ENCODE measurements at regions not wholly inside any gene's neighbourhood (a gene's known extent, or its start where the extent isn't known, plus 50 kb on each side); places are given as distances from the start of the nearest gene placed in this dataset.

DNA sequence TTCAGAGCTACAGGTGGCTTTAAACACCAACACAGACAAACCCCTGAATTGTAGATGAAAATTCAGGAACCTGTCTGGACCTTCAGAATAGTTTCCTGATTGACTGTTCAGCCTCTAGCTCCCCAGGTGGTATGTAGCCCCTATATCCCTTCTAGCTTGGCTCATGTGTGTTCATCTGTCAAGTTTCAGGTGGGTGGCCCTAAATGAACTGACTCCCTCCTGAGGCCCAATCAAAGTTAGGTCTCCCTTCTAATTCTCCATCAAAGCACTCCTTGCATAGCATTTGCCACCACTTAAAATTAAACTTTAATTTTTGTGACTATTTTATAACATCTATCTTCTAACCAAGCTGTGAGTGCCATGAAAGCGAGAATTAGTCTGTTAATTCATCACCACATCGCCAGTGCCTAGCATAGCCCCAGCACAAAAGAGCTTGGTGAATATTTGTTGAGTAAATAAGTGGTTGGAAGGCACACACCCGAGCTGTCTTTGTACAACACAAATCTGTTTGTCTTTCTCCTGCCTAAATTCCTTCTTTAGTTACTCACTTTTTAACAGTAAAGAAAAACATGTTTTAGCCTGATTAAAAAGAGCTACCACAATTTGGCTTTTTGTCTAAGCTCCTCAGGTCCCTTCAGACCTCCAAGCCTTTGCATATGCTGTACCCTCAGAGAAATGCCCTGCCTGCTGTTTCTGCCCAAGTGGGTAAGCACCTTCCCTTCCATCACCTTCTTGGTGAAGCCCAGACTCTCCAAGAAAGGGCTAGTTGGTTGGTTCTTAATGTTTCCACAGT is 138.1 kb upstream of the HMHB1 start:
- no peak overlapping the region for H3K27ac ChIP-seq
- no peak for DNase-seq
- no peaks in the 10 kb centered on the region for H3K27me3 ChIP-seq

DNA sequence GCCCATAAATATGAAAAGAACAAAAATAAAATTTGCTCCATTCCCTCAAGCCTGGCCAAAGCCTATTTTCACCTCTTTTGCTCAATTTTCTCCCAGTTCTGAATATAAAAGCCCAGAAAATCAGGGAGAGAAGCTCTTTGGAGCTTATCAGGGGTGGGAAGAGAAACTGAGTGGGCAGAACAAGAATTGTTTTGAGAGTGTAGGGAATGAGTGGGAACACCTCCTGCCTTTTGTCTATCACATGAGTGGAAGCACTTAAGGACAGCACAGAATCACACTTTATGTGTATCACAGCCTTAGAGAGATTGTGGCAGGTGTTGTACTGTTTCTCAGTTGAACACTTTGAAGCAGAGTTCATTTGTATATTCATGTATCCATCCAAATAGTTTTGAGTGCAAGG is 139.2 kb upstream of the HMHB1 start:
- DNase-seq (no peak), ATAC-seq (no peak)
- no peak overlapping the region for H3K27ac ChIP-seq
- H3K4me3 ChIP-seq, result no peak overlapping the region
- TF ChIP-seq, protein P1, sequence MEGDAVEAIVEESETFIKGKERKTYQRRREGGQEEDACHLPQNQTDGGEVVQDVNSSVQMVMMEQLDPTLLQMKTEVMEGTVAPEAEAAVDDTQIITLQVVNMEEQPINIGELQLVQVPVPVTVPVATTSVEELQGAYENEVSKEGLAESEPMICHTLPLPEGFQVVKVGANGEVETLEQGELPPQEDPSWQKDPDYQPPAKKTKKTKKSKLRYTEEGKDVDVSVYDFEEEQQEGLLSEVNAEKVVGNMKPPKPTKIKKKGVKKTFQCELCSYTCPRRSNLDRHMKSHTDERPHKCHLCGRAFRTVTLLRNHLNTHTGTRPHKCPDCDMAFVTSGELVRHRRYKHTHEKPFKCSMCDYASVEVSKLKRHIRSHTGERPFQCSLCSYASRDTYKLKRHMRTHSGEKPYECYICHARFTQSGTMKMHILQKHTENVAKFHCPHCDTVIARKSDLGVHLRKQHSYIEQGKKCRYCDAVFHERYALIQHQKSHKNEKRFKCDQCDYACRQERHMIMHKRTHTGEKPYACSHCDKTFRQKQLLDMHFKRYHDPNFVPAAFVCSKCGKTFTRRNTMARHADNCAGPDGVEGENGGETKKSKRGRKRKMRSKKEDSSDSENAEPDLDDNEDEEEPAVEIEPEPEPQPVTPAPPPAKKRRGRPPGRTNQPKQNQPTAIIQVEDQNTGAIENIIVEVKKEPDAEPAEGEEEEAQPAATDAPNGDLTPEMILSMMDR (IDR thresholded peaks at IDR 0.05), result no peak
- H3K4me1 ChIP-seq, result no peaks in the 10 kb centered on the region
- intact Hi-C loops (cut with DNase I), result no loop called here
- H3K36me3 ChIP-seq, result no peaks in the 10 kb centered on the region
- no peaks in the 10 kb centered on the region for H3K9me3 ChIP-seq
- no peaks in the 10 kb centered on the region for H3K27me3 ChIP-seq

More for the DNA sequence above, 138.1 kb upstream of the HMHB1 start:
- no peaks in the 10 kb centered on the region for H3K36me3 ChIP-seq
- TF ChIP-seq, protein P1 (IDR thresholded peaks at IDR 0.05), result no peak
- no peaks in the 10 kb centered on the region for H3K9me3 ChIP-seq
- H3K4me3 ChIP-seq, result no peak overlapping the region
- intact Hi-C loops (cut with DNase I), result no loop called here
- ATAC-seq, result peak; percentile 54
- H3K4me1 ChIP-seq, result no peaks in the 10 kb centered on the region

DNA sequence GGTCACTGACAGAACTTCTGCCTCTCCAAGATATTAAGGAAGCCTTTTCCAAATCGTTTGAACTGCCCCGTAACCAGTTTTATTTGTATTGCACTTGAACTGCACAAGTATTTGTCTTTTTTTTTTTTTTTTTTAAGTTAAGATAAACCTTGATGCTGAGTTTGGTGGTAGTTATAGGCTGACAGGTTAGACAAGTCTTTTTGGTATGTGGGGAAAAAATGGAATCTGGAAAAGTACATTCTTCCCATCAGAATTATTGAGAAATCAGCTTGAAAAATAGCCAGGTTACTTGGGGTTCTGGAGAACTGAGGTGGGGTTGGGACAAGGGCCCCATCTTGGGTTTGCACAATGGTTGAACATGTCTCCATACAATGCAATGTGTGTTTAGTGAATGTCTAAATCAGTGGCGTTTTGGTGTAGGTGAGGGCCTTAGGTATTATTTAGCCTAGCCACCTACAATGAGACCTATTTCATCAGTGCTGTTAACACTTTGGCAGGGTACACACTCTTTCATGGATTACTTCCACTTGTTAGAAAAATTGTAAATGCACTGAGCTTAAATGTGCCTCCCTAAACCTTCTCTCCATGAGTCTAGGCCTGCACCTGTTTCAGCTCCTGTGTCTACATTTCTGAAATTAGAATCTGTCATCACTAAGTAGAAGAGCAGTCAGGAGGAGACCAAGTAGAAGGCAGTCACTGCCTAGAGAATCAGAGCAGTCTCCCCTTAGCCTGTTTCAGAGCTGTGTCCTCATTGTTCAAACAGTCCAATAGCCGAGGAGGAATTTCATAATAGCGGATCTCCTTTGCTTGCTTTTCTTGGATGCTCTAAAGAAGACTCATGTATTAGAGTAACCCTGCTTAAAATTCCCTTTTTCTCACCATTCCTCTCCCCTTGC is 140.0 kb upstream of the HMHB1 start:
- H3K36me3 ChIP-seq, result no peaks in the 10 kb centered on the region
- peak overlapping the region; percentile 19 for H3K27ac ChIP-seq
- intact Hi-C loops (cut with DNase I), result no loop called here
- DNase-seq (no peak), ATAC-seq (peak; percentile 72)
- H3K9me3 ChIP-seq, result no peaks in the 10 kb centered on the region
- TF ChIP-seq, protein P1 (IDR thresholded peaks at IDR 0.05), result no peak
- no peaks in the 10 kb centered on the region for H3K27me3 ChIP-seq
- no peaks in the 10 kb centered on the region for H3K4me1 ChIP-seq
- H3K4me3 ChIP-seq, result no peak overlapping the region

DNA sequence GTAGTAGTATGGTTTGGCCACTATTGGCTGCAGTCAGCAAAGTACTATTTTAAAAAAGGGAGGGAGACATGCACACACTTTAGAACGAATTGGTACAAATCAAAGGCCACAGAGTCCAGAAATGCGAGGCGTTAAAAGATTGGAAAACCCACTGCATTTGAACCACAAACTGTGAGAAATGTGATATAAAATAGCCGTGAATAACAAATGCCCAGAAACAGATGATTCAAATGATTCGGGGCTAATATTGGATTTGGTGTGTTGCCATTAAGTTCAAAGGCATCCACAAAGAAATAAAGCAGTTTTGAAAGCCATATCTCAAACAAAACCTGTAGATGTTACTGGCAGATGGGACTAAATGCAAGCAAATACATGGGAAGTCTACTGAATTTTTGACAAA is 140.9 kb upstream of the HMHB1 start:
- Histone ChIP-seq H3K4me1 (no peaks in the 10 kb centered on the region), H3K9me3 (no peaks in the 10 kb centered on the region), H3K27me3 (no peaks in the 10 kb centered on the region), H3K27ac (no peak overlapping the region), H3K4me3 (no peak overlapping the region), H3K36me3 (no peaks in the 10 kb centered on the region)
- TF ChIP-seq, protein P1 (IDR thresholded peaks at IDR 0.05), result no peak
- DNase-seq (no peak), ATAC-seq (no peak)
- intact Hi-C loops (cut with DNase I), result no loop called here

DNA sequence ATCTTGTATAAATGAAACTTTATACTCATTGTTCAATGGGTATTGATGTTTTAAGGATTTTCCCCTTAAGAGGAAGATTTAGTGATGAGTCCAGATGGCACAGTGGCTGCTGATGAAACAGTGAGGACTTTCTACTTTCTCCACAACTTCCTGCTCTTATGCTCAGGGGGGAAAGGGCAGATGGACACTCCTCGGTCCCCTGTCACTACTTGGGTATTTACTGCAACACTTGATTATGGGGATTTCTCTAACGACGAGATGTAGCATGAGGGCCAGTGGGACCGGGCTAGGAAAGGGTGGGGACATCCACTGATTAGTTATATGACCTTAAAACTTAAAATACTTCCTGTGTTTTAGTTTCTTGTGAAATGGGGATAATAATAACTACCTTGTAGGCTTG is 146.1 kb upstream of the HMHB1 start:
- ATAC-seq (no peak), DNase-seq (no peak)
- H3K9me3 ChIP-seq, result no peaks in the 10 kb centered on the region
- no peaks in the 10 kb centered on the region for H3K27me3 ChIP-seq
- no peak overlapping the region for H3K4me3 ChIP-seq
- H3K4me1 ChIP-seq, result no peaks in the 10 kb centered on the region
- H3K27ac ChIP-seq, result no peak overlapping the region
- intact Hi-C loops (cut with DNase I), result no loop called here
- TF ChIP-seq, protein P1 (IDR thresholded peaks at IDR 0.05), result no peak
- no peaks in the 10 kb centered on the region for H3K36me3 ChIP-seq

All from upper lobe of right lung (tissue), 1 donor.